NCI-H2107 treated with DMSO at 0.1 percent for 48 hours (cell line): ENCODE measurements at regions not wholly inside any gene's neighbourhood (a gene's known extent, or its start where the extent isn't known, plus 50 kb on each side); places are given as distances from the start of the nearest gene placed in this dataset.
"Not testable (repeated sequence)": the region's sequence is repeated elsewhere in the genome, so short reads cannot be mapped to it uniquely, and the experiment has no call there.

Experiments used
- DNase-seq: peaks from one replicate; lab custom pipeline; 2025; ENCODE audit not compliant: unreplicated experiment; lab: John Stamatoyannopoulos, UW

- no peak for DNase-seq
Measured at GRCh38 chr11:109964487-109964886, 128.7 kb upstream of the ZC3H12C start.

GRCh38 chr11:109965445-109965844 is 127.7 kb upstream of the ZC3H12C start:
- not testable (repeated sequence) for DNase-seq

- not testable (repeated sequence) for DNase-seq
Measured at GRCh38 chr11:109965926-109966325, 127.3 kb upstream of the ZC3H12C start.

GRCh38 chr11:109967136-109967535 is 126.1 kb upstream of the ZC3H12C start:
- DNase-seq, result not testable (repeated sequence)

GRCh38 chr11:109968299-109968698 is 124.9 kb upstream of the ZC3H12C start:
- DNase-seq, result no peak

- DNase-seq, result no peak
Measured at GRCh38 chr11:109968781-109969180, 124.4 kb upstream of the ZC3H12C start.

- DNase-seq, result no peak
Measured at GRCh38 chr11:109970516-109971183, 122.5 kb upstream of the ZC3H12C start.

- DNase-seq, result no peak
Measured at GRCh38 chr11:109971184-109971523, 122.0 kb upstream of the ZC3H12C start.

GRCh38 chr11:109972181-109972715 is 120.9 kb upstream of the ZC3H12C start:
- no peak for DNase-seq

- DNase-seq, result no peak
Measured at GRCh38 chr11:109972939-109973338, 120.3 kb upstream of the ZC3H12C start.

GRCh38 chr11:109973486-109973885 is 119.7 kb upstream of the ZC3H12C start:
- DNase-seq, result no peak

- DNase-seq, result no peak
Measured at GRCh38 chr11:109974523-109974922, 118.7 kb upstream of the ZC3H12C start.

- DNase-seq, result no peak
Measured at GRCh38 chr11:109978895-109979294, 114.3 kb upstream of the ZC3H12C start.

GRCh38 chr11:109981031-109981636 is 112.1 kb upstream of the ZC3H12C start:
- no peak for DNase-seq

- DNase-seq, result no peak
Measured at GRCh38 chr11:109983358-109983757, 109.8 kb upstream of the ZC3H12C start.

- DNase-seq, result no peak
Measured at GRCh38 chr11:109984634-109985289, 108.4 kb upstream of the ZC3H12C start.

GRCh38 chr11:109986488-109986887 is 106.7 kb upstream of the ZC3H12C start:
- no peak for DNase-seq

GRCh38 chr11:109991835-109992234 is 101.4 kb upstream of the ZC3H12C start:
- no peak for DNase-seq

- no peak for DNase-seq
Measured at GRCh38 chr11:109993786-109994185, 99.4 kb upstream of the ZC3H12C start.

- no peak for DNase-seq
Measured at GRCh38 chr11:109994907-109995306, 98.3 kb upstream of the ZC3H12C start.

GRCh38 chr11:109996060-109996459 is 97.1 kb upstream of the ZC3H12C start:
- no peak for DNase-seq

GRCh38 chr11:109998921-109999320 is 94.3 kb upstream of the ZC3H12C start:
- DNase-seq, result no peak
